NCI-H1694 (cell line): ENCODE measurements at regions not wholly inside any gene's neighbourhood (a gene's known extent, or its start where the extent isn't known, plus 50 kb on each side); places are given as distances from the start of the nearest gene placed in this dataset.

Source experiments
- DNase-seq: peaks from one replicate; lab custom pipeline; 2025; lab: John Stamatoyannopoulos, UW

- DNase-seq, result no peak
These were observed 201.1 kb upstream of the FBXO11 start for GRCh38 chr2:48107326-48107925.

- no peak for DNase-seq
These were observed 202.2 kb upstream of the FBXO11 start for GRCh38 chr2:48108455-48108854.

- no peak for DNase-seq
These were observed 203.3 kb upstream of the FBXO11 start for GRCh38 chr2:48109491-48110204.

GRCh38 chr2:48110492-48110891 lies 204.0 kb upstream of the FOXN2 start:
- no peak for DNase-seq

GRCh38 chr2:48112911-48113680 lies 201.4 kb upstream of the FOXN2 start:
- no peak for DNase-seq

- no peak for DNase-seq
These were observed 200.7 kb upstream of the FOXN2 start for GRCh38 chr2:48113767-48114166.

GRCh38 chr2:48114256-48114655 lies 200.2 kb upstream of the FOXN2 start:
- DNase-seq, result no peak

GRCh38 chr2:48116497-48116896 lies 198.0 kb upstream of the FOXN2 start:
- DNase-seq, result no peak

GRCh38 chr2:48118895-48119294 lies 195.6 kb upstream of the FOXN2 start:
- DNase-seq, result no peak

GRCh38 chr2:48120112-48120511 lies 194.4 kb upstream of the FOXN2 start:
- no peak for DNase-seq

- no peak for DNase-seq
These were observed 193.7 kb upstream of the FOXN2 start for GRCh38 chr2:48120759-48121242.

GRCh38 chr2:48122166-48122565 lies 192.3 kb upstream of the FOXN2 start:
- no peak for DNase-seq

- DNase-seq, result no peak
These were observed 189.9 kb upstream of the FOXN2 start for GRCh38 chr2:48124592-48124991.

GRCh38 chr2:48126162-48126561 lies 188.3 kb upstream of the FOXN2 start:
- DNase-seq, result no peak

- no peak for DNase-seq
These were observed 186.8 kb upstream of the FOXN2 start for GRCh38 chr2:48127612-48128191.

GRCh38 chr2:48129293-48129950 lies 185.1 kb upstream of the FOXN2 start:
- DNase-seq, result no peak

GRCh38 chr2:48131539-48132270 lies 182.8 kb upstream of the FOXN2 start:
- DNase-seq, result peak; percentile 70

- DNase-seq, result no peak
These were observed 182.2 kb upstream of the FOXN2 start for GRCh38 chr2:48132271-48132625.

GRCh38 chr2:48134704-48135103 lies 179.8 kb upstream of the FOXN2 start:
- no peak for DNase-seq

GRCh38 chr2:48135797-48136196 lies 178.7 kb upstream of the FOXN2 start:
- DNase-seq, result no peak

- DNase-seq, result no peak
These were observed 176.7 kb upstream of the FOXN2 start for GRCh38 chr2:48137829-48138228.

GRCh38 chr2:48138898-48139297 lies 175.6 kb upstream of the FOXN2 start:
- no peak for DNase-seq
